Lower lobe of right lung (tissue), 2 donors: ENCODE measurements at regions not wholly inside any gene's neighbourhood (a gene's known extent, or its start where the extent isn't known, plus 50 kb on each side); places are given as distances from the start of the nearest gene placed in this dataset.

Experiments used
- ATAC-seq, 2 donors: fragments of 200-7000 bp; cut with Tn5 transposase; one replicate each; pipeline ENCODE4 v1.9.1; 2020 to 2022; ENCODE audit warnings: mild to moderate bottlenecking in 2 of 2, moderate library complexity in 2 of 2
- DNase-seq: peaks from one replicate; pipeline ENCODE4 v3.0.0-alpha.2; 2020
- H3K27ac ChIP-seq: fragments of 200-600 bp; one replicate; pipeline ENCODE4 v1.8.0; 2022
- H3K27me3 ChIP-seq: fragments of 200-600 bp; one replicate; pipeline ENCODE4 v1.8.0; 2022; ENCODE audit warnings: low read depth
- H3K36me3 ChIP-seq: fragments of 200-600 bp; one replicate; pipeline ENCODE4 v1.8.0; 2022; ENCODE audit warnings: mild to moderate bottlenecking
- H3K4me1 ChIP-seq: fragments of 200-600 bp; one replicate; pipeline ENCODE4 v1.8.0; 2022
- H3K4me3 ChIP-seq: fragments of 200-600 bp; one replicate; pipeline ENCODE4 v1.8.0; 2022; ENCODE audit warnings: mild to moderate bottlenecking
- H3K9me3 ChIP-seq: fragments of 200-600 bp; one replicate; pipeline ENCODE4 v1.8.0; 2022
- intact Hi-C: fragments of 100-400 bp; cut with DNase I; formaldehyde crosslinking; loops from one replicate; pipeline ENCODE4 v1.11.0; 2022
- TF ChIP-seq, protein P1 (sequence below): fragments of 200-600 bp; IDR thresholded peaks from one replicate; pipeline ENCODE4 v1.8.0; 2022; ENCODE audit warnings: antibody characterized with exemption, mild to moderate bottlenecking
- donor health status: DM: no; HTN: yes; CAD: no; lungs with severe emphysema.

- H3K36me3 ChIP-seq = no peaks in the 10 kb centered on the region
- H3K9me3 ChIP-seq = no peaks in the 10 kb centered on the region
- no peaks in the 10 kb centered on the region for H3K27me3 ChIP-seq
- H3K4me1 ChIP-seq = no peaks in the 10 kb centered on the region
- no peak overlapping the region for H3K4me3 ChIP-seq
- TF ChIP-seq, protein P1, sequence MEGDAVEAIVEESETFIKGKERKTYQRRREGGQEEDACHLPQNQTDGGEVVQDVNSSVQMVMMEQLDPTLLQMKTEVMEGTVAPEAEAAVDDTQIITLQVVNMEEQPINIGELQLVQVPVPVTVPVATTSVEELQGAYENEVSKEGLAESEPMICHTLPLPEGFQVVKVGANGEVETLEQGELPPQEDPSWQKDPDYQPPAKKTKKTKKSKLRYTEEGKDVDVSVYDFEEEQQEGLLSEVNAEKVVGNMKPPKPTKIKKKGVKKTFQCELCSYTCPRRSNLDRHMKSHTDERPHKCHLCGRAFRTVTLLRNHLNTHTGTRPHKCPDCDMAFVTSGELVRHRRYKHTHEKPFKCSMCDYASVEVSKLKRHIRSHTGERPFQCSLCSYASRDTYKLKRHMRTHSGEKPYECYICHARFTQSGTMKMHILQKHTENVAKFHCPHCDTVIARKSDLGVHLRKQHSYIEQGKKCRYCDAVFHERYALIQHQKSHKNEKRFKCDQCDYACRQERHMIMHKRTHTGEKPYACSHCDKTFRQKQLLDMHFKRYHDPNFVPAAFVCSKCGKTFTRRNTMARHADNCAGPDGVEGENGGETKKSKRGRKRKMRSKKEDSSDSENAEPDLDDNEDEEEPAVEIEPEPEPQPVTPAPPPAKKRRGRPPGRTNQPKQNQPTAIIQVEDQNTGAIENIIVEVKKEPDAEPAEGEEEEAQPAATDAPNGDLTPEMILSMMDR = no peak
- no peak overlapping the region for H3K27ac ChIP-seq
- intact Hi-C loops = no loop called here
- ATAC-seq (no peak), DNase-seq (no peak)
These were observed 201.2 kb downstream of the THBS2 start for GRCh38 chr6:169052462-169052861.

- Histone ChIP-seq H3K27ac (no peak overlapping the region), H3K4me1 (no peaks in the 10 kb centered on the region), H3K9me3 (no peaks in the 10 kb centered on the region), H3K36me3 (no peaks in the 10 kb centered on the region), H3K27me3 (no peaks in the 10 kb centered on the region), H3K4me3 (no peak overlapping the region)
- no peak for DNase-seq
- intact Hi-C loops = no loop called here
- TF ChIP-seq, protein P1 = no peak
- ATAC-seq = no peak
These were observed 202.3 kb downstream of the THBS2 start for GRCh38 chr6:169051371-169051770.

- ATAC-seq (no peak), DNase-seq (no peak)
- no peaks in the 10 kb centered on the region for H3K4me1 ChIP-seq
- intact Hi-C loops = no loop called here
- H3K9me3 ChIP-seq = no peaks in the 10 kb centered on the region
- no peaks in the 10 kb centered on the region for H3K36me3 ChIP-seq
- no peaks in the 10 kb centered on the region for H3K27me3 ChIP-seq
- no peak overlapping the region for H3K4me3 ChIP-seq
- TF ChIP-seq, protein P1 = no peak
- no peak overlapping the region for H3K27ac ChIP-seq
These were observed 204.8 kb downstream of the THBS2 start for GRCh38 chr6:169048865-169049205.

GRCh38 chr6:169048185-169048864, 205.3 kb downstream of the THBS2 start:
- no peaks in the 10 kb centered on the region for H3K36me3 ChIP-seq
- intact Hi-C loops = no loop called here
- no peaks in the 10 kb centered on the region for H3K27me3 ChIP-seq
- no peaks in the 10 kb centered on the region for H3K9me3 ChIP-seq
- ATAC-seq (no peak), DNase-seq (no peak)
- no peak overlapping the region for H3K4me3 ChIP-seq
- no peaks in the 10 kb centered on the region for H3K4me1 ChIP-seq
- TF ChIP-seq, protein P1 = no peak
- no peak overlapping the region for H3K27ac ChIP-seq

DNA sequence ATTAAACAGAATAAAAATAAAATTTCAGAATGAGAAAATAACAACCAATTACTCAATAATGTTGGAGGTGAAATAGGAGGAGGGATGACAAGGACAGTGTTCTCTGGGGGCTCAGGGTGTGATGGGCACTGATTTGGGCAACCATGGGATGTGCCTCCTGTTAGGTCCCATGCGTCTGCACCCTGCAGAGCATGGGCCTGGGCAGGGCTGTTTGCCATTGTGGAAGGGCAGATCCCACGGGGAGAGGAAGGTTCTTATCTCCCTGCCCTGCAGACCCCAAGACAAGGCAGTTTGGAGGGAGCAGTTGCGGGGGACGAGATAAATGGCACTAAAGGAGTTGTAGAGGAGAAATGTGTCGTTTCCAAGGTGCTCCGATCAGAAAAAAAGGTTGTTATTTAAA, 206.3 kb downstream of the THBS2 start:
- H3K9me3 ChIP-seq = no peaks in the 10 kb centered on the region
- no peaks in the 10 kb centered on the region for H3K36me3 ChIP-seq
- H3K27ac ChIP-seq = no peak overlapping the region
- H3K4me3 ChIP-seq = no peak overlapping the region
- intact Hi-C loops = no loop called here
- DNase-seq = no peak
- H3K4me1 ChIP-seq = no peaks in the 10 kb centered on the region
- no peaks in the 10 kb centered on the region for H3K27me3 ChIP-seq
- no peak for ATAC-seq
- TF ChIP-seq, protein P1 = no peak
